8988T (cell line): ENCODE measurements at regions not wholly inside any gene's neighbourhood (a gene's known extent, or its start where the extent isn't known, plus 50 kb on each side); places are given as distances from the start of the nearest gene placed in this dataset.
"Not testable (repeated sequence)": the region's sequence is repeated elsewhere in the genome, so short reads cannot be mapped to it uniquely, and the experiment has no call there.

Experiments used
- DNase-seq: peaks from one replicate; pipeline ENCODE4 v3.0.0; 2011

DNA sequence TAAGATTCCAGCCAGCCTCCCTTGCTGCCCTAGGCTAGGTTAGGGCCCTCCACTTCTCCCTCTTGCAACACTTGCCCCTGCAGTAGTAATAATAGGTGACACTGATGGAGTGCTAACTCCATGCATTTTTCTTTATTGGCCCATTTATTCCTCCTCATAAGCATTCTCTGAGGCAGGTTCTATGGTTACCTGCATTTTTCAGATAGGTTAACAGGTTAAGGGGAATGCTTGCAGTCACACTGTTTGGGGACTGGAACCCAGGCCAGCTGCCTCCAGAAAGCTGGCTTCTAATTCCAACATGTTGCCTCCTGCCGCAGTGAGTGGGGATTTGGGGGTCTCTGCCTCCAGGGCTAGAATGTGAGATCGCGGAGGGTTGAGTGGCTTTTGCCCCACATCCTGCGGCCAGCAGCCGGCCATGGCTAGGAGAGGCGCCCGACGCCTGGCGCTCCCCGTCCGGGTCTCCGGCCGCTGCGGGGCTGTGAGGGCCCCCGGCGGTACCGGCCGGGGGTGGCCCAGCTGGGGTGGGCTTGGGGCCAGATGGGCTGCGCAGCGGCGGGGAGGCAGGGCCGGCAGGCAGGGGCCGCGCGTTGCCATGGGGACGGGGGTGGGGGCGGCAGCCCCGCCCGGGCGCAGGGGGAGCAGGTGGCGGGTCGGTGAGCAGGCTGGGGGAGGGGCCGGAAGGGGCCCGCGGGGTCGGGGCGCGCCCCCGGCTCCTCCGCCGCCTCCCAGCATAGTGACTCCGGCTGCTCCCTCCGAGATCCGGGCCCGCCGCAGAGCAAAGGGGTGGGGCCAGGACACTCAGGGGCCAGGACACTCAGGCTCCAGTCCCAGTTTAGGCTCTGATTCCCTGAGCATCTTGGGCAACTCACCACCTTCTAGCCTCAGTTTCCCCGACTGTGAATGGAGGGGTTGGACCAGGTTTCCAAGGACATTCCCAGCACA, 68.4 kb upstream of the SSBP3 start:
- DNase-seq, result no peak

DNA sequence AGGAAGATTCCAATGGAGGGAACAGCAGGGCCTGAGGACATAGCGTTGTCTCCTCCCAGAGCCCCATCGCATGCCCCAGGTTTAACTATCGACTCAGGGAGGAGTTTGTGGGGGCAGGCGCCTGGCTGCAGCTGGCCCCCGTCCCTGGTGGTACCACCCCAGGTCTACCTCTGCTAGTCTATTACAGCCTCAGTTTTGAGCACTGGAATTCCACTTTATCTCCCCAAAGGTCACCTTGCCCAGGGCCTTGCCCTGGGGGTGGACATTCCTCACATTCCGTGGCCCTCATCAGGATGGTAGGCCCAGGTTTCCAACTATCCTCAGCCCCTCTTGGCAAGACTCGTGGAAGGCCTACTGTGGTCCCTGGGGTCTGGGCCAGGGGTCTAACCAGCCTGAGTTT, 65.4 kb upstream of the SSBP3 start:
- DNase-seq, result no peak

DNA sequence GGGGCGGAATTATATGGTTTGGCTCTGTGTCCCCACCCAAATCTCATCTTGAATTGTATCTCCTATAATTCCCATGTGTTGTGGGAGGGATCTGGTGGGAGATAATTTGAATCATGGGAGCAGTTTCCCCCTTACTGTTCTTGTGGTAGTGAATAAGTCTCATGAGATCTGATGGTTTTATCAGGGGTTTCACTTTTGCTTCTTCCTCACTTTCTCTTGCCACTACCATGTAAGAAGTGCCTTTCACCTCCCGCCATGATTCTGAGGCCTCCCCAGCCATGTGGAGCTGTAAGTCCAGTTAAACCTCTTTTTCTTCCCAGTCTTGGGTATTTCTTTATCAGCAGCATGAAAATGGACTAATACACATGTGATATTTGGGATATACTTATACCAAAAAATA, 63.2 kb upstream of the SSBP3 start:
- not testable (repeated sequence) for DNase-seq

DNA sequence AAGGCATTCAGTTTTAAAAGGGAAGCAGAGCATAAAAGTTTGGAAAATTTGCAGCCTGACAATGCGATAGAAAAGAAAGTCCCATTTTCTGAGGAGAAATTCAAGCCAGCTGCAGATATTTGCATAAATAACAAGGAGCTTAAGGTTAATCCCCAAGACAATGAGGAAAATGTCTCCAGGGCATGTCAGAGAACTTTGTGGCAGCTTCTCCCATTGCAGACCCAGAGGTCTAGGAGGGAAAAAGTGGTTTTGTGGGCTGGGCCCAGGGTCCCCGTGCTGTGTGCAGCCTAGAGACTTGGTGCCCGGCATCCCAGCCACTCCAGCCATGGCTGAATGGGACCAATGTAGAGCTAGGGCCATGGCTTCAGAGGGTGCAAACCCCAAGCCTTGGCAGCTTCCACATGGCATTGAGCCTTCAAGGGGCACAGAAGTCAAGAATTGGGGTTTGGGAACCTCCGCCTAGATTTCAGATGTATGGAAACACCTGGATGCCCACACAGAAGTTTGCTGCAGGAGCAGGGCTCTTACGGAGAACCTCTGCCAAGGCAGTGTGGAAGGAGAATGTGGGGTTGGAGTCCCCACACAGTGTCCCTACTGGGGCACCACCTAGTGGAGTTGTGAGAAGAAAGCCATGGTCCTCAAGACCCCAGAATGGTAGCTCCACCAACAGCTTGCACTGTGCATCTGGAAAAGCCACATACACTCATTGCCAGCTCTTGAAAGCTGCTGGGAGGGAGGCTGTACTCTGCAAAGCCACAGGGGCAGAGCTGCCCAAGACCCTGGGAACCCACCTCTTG, 62.3 kb upstream of the SSBP3 start:
- DNase-seq, result not testable (repeated sequence)

GRCh38 chr1:54465351-54465811, 59.2 kb upstream of the SSBP3 start:
- no peak for DNase-seq

GRCh38 chr1:54464477-54465146, 58.4 kb upstream of the SSBP3 start:
- no peak for DNase-seq

DNA sequence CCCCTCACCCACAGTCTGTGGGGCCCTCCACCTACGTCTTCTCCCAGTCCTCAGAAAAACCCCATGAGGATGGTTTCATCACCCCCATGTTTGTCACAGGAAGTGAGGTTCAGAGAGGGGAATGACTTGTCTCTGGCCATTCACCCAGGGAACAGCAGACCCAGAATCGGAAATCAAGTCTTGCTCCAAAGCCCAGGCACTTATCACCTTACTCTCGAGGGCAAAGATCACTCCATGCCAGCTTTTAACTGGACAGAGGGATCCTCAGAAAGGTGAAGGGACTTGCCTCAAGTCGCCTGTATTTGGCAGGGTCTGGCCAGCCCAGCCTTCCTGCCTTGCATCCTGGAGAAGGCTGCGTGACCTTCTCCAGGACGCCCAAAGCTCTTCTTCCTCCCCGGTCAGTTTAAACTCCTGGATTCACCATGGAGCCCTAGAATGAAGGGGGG, 57.9 kb upstream of the SSBP3 start:
- DNase-seq, result no peak

DNA sequence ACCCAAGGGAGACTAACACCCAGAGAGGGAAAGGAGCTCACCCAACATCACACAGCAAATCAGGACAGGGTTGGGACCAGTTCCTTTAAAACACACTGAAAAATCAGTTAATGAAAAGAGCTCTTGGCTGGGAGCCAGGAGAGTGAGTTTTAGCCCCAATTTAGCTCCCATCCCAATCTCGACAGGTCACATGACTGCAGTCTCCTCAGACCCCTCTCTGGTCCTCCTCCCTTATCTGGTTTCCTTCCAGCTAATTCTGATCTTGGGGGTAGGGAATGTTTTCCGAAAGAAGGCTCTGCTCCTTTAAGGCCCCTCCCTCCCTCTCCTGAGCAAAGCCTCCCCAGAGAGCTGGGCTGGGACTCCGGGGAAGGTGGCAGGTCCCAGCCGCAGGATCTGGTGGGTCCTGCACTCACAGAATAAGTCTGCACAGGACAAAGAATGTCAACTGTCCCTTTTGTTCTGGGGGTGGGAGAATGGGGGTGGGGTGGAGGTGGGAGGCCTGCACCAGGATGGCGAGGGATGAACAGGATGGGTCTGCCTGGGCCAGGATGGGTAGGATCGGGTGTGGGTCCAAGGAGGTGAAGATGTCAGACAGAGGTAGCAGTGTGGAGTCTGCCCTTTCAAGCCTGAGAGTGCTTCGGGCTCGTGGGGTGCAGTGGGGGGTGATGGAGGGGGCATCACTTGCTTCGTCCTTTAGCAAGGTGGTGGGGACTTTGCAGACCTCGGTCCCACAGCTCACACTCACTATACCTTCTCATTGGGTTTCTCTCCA, 57.3 kb upstream of the SSBP3 start:
- DNase-seq, result no peak

- DNase-seq, result no peak
Observed at GRCh38 chr1:54462597-54463258, 56.5 kb upstream of the SSBP3 start.

GRCh38 chr1:54461731-54462596, 55.8 kb upstream of the SSBP3 start:
- DNase-seq, result no peak

GRCh38 chr1:54460861-54461387, 54.7 kb upstream of the SSBP3 start:
- no peak for DNase-seq

DNA sequence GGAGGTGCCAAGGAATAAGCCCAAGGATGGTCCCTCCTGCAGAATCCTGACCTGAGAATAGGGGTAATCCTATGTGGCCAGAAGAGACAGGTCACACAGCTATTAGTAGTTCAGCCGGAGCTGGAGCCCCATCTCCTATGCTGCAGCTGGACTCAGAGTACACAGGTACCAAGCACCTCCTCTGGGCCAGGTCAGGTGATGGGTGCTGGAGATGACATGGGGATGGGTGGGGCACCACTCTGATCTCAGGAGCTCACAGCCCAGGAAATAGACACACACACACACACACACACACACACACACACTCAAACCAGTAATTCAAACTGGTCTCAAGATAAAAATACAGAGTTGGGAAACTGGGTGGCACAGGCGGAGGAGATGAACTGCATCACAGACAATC, 54.2 kb upstream of the SSBP3 start:
- no peak for DNase-seq

DNA sequence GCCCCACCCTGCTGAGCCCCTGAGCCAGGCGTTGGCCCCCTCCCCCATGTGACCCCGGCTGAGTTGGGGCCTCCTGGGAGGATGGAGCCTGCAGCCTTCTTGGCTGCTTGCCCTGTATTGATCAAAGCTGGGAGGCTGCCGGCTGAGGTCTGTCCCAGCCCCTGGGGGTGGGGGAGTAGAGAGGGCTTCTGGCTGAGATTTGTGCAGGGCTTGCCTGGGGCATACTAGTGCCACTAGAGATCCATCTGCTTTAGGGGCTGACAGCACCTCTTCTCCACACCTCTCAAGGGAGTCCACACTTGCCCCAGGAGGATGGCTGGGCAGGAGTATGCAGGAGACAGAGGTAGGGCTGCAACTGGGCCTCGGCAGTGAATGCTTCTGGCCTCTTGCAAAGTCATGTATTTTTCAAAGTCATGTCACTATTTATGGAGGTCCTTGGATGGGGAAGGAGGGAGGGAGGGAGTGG, 53.6 kb upstream of the SSBP3 start:
- no peak for DNase-seq

GRCh38 chr1:54459140-54459539, 52.9 kb upstream of the SSBP3 start:
- no peak for DNase-seq

DNA sequence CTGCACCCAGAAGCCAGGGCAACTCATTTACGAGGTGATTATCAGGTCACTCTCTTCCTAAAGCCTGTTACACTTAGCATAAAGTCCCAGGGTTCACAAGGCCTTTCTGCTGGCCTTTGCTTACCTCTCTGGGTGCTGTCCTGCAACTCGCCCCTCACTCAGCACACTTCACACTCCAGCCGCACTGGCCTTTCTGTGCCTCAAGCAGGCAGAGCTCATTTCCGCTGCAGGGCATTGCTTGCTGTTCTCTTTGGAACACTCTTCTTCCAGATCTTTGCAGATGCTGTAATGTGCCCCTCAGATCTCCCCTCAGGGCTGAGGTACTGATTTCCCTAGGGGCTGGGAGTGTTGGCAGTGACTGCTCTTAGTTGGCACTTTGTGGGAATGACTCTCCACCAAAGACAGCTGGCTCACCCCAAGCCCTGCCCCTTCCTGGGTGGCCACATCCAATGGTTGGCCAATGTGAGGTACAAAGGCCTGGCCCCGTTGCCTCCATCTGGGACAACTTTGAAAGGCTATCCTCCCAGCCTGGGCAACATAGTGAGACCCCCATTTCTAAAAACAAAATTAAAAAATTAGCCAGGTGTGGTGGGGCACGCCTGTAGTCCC, 50.8 kb upstream of the SSBP3 start:
- DNase-seq, result no peak

DNA sequence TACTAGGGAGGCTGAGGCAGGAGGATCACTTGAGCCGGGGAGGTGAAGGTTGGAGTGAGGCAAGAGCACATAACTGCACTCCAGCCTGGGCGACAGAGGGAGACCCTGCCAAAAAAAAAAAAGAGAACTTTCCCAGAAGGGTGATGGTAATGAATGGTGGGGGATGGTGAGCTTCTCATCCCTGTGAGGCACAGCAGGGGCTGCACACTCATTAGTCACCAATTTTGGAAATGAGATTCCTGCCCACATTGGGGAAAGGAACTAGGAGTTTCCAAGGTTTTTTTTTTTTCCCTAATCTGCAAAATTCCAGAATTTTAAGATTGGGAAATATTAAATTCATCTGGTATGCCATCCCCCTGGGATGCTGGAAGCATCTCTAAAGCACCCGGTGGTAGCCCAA, 50.2 kb upstream of the SSBP3 start:
- DNase-seq, result no peak
